SK-N-SH (cell line): ENCODE measurements at regions not wholly inside any gene's neighbourhood (a gene's known extent, or its start where the extent isn't known, plus 50 kb on each side); places are given as distances from the start of the nearest gene placed in this dataset.

Source experiments
- CTCF ChIA-PET: fragments of 300-600, 350-600 bp; formaldehyde crosslinking; extraction: SDS; loops from one replicate; lab custom pipeline; 2021; lab: Yijun Ruan, JAX
- POLR2A ChIA-PET: fragments of 350-600 bp; sonication (Branson Sonifier 250); formaldehyde crosslinking; extraction: SDS; loops from one replicate; lab custom pipeline; 2020; ENCODE audit warnings: antibody characterized with exemption, inconsistent platforms; lab: Yijun Ruan, JAX
- DNase-seq: peaks from one replicate; pipeline ENCODE4 v3.0.0; 2012
- H2AFZ ChIP-seq: fragments of 200-600 bp; sonication (generic); 2 replicates; pipeline ENCODE4 v1.8.1; 2016; ENCODE audit warnings: antibody characterized with exemption, mild to moderate bottlenecking, low read depth
- H3F3A ChIP-seq: fragments of 200-600 bp; sonication (generic); replicated peaks from 2 replicates; pipeline ENCODE3; 2016; ENCODE audit warnings: antibody characterized with exemption, mild to moderate bottlenecking; ENCODE audit not compliant: insufficient read depth
- H3K27ac ChIP-seq, 2 experiments: fragments of 200-500 bp in 1 of 2; fragments of 200-600 bp in 1 of 2; sonication (Bioruptor generic) in 1 of 2; sonication (generic), shearing (Covaris generic) in 1 of 2; 2 replicates each; pipeline versions ENCODE4 v1.5.1 to v1.6.1; 2014 to 2016; ENCODE audit warnings: low read depth in 2 of 2, inconsistent platforms in 1 of 2, low read length in 1 of 2, mild to moderate bottlenecking in 1 of 2, mixed read lengths in 1 of 2
- H3K27me3 ChIP-seq: fragments of 200-600 bp; sonication (generic), shearing (Covaris generic); 2 replicates; pipeline ENCODE4 v1.6.1; 2016; ENCODE audit warnings: mixed run types; ENCODE audit not compliant: insufficient read depth
- H3K36me3 ChIP-seq, 2 experiments: fragments of 200-500 bp in 1 of 2; fragments of 200-600 bp in 1 of 2; sonication (Bioruptor generic) in 1 of 2; sonication (generic) in 1 of 2; replicated peaks in 1 of 2; 2 replicates each; pipeline versions ENCODE3 to v1.5.1; 2014 to 2016; ENCODE audit warnings: low read length in 1 of 2, mild to moderate bottlenecking in 1 of 2; ENCODE audit not compliant: insufficient read depth in 2 of 2, control insufficient read depth in 1 of 2
- H3K4me1 ChIP-seq, 2 experiments: fragments of 200-500 bp in 1 of 2; fragments of 200-600 bp in 1 of 2; sonication (Bioruptor generic) in 1 of 2; sonication (generic), shearing (Covaris generic) in 1 of 2; 2 replicates each; pipeline versions ENCODE4 v1.5.1 to v1.6.1; 2014 to 2016; ENCODE audit warnings: low read depth in 1 of 2, low read length in 1 of 2, mixed run types in 1 of 2; ENCODE audit not compliant: insufficient read depth in 2 of 2, control insufficient read depth in 1 of 2
- H3K4me2 ChIP-seq: fragments of 200-600 bp; sonication (generic), shearing (Covaris generic); 2 replicates; pipeline ENCODE4 v1.6.1; 2017; ENCODE audit warnings: mixed run types
- H3K4me3 ChIP-seq, 2 experiments: fragments of 200-500 bp in 1 of 2; fragments of 200-600 bp in 1 of 2; sonication (Bioruptor generic) in 1 of 2; sonication (generic), shearing (Covaris generic) in 1 of 2; 2 replicates each; pipeline versions ENCODE4 v1.5.1 to v1.8.1; 2014 to 2016; ENCODE audit warnings: low read depth in 2 of 2, inconsistent platforms in 1 of 2, low read length in 1 of 2, mild to moderate bottlenecking in 1 of 2, mixed read lengths in 1 of 2, moderate library complexity in 1 of 2
- H3K79me2 ChIP-seq: fragments of 200-600 bp; sonication (generic); 2 replicates; pipeline ENCODE4 v1.8.1; 2017; ENCODE audit warnings: mild to moderate bottlenecking; ENCODE audit not compliant: insufficient read depth
- H3K9ac ChIP-seq: fragments of 200-600 bp; sonication (generic); 2 replicates; pipeline ENCODE4 v1.6.1; 2017; ENCODE audit warnings: mixed run types
- H3K9me2 ChIP-seq: fragments of 200-600 bp; sonication (generic); 2 replicates; pipeline ENCODE4 v1.6.1; 2017; ENCODE audit warnings: mixed run types
- H3K9me3 ChIP-seq: fragments of 200-600 bp; sonication (generic); 2 replicates; pipeline ENCODE4 v1.6.1; 2017; ENCODE audit warnings: mixed run types, mild to moderate bottlenecking, moderate library complexity
- H4K20me1 ChIP-seq: fragments of 200-600 bp; sonication (generic); 2 replicates; pipeline ENCODE4 v1.6.1; 2017; ENCODE audit warnings: mild to moderate bottlenecking, mixed run types; ENCODE audit not compliant: insufficient read depth
- CTCF ChIP-seq: fragments of 200-600 bp; sonication (generic); IDR thresholded peaks from 2 replicates; pipeline ENCODE4 v1.6.1; 2017; ENCODE audit warnings: antibody characterized with exemption, mild to moderate bottlenecking, moderate library complexity
- EP300 ChIP-seq, 2 experiments: IDR thresholded peaks; 2 replicates each; pipeline versions ENCODE4 v1.4.0 to v1.6.1; 2012; ENCODE audit warnings: borderline replicate concordance in 1 of 2, low read depth in 1 of 2, low read length in 1 of 2
- FOXJ3 ChIP-seq: sonication (generic); formaldehyde crosslinking; IDR thresholded peaks from 2 replicates; pipeline ENCODE4 v1.5.1; 2020; ENCODE audit warnings: mild to moderate bottlenecking, missing genetic modification reagents
- GATA2 ChIP-seq: sonication (generic); formaldehyde crosslinking; IDR thresholded peaks from 2 replicates; pipeline ENCODE4 v1.5.0; 2020; ENCODE audit warnings: mild to moderate bottlenecking, missing genetic modification reagents
- MEF2A ChIP-seq: IDR thresholded peaks from 2 replicates; pipeline ENCODE4 v1.4.0; 2012; ENCODE audit warnings: low read depth, borderline replicate concordance
- NFIC ChIP-seq: IDR thresholded peaks from 2 replicates; pipeline ENCODE4 v1.4.0; 2012; ENCODE audit warnings: borderline replicate concordance
- NRF1 ChIP-seq: IDR thresholded peaks from 2 replicates; pipeline ENCODE4 v1.6.1; 2012; ENCODE audit warnings: low read depth, mild to moderate bottlenecking, low read length
- POLR2AphosphoS5 ChIP-seq: IDR thresholded peaks from 2 replicates; pipeline ENCODE4 v1.6.1; 2012; ENCODE audit warnings: low read depth, low read length
- RAD21 ChIP-seq: IDR thresholded peaks from 2 replicates; pipeline ENCODE4 v1.6.1; 2012; ENCODE audit warnings: mild to moderate bottlenecking, low read length
- RXRA ChIP-seq: IDR thresholded peaks from 2 replicates; pipeline ENCODE4 v1.4.0; 2012; ENCODE audit warnings: low read depth, mild to moderate bottlenecking, borderline replicate concordance
- SIN3A ChIP-seq: IDR thresholded peaks from 2 replicates; pipeline ENCODE4 v1.6.1; 2012; ENCODE audit warnings: low read depth, mild to moderate bottlenecking, low read length, moderate library complexity, borderline replicate concordance
- SMC3 ChIP-seq: IDR thresholded peaks from 2 replicates; pipeline ENCODE4 v1.6.1; 2012; ENCODE audit warnings: low read depth, low read length, improper control_type of control experiment
- TCF12 ChIP-seq: IDR thresholded peaks from 2 replicates; pipeline ENCODE4 v1.4.0; 2012
- WGBS: methylation state at CpG from one replicate; pipeline ENCODE4 v1.1.6; 2017; ENCODE audit warnings: low lambda C conversion rate; 5-methylcytosine and 5-hydroxymethylcytosine counted together
- TF ChIP-seq, protein P1 (sequence below): IDR thresholded peaks from 2 replicates; pipeline ENCODE4 v1.4.0; 2012; ENCODE audit warnings: low read depth
- TF ChIP-seq, protein P2 (sequence below): IDR thresholded peaks from 2 replicates; pipeline ENCODE4 v1.4.0; 2012; ENCODE audit warnings: low read depth, borderline replicate concordance
- TF ChIP-seq, protein P3 (sequence below): IDR thresholded peaks from 2 replicates; pipeline ENCODE4 v1.4.0; 2012; ENCODE audit warnings: low read depth, borderline replicate concordance

- H3K9ac ChIP-seq: no peak overlapping the region
- no peak for DNase-seq
- H3K27me3 ChIP-seq: no peaks in the 10 kb centered on the region
- H3F3A ChIP-seq: no peaks in the 10 kb centered on the region
- ChIA-PET CTCF (interaction anchor here (0.9 kb wide), 1 partner anchor 19 kb away, joined by 3 read pairs; no protein-coding TSS in a partner anchor), POLR2A (no interaction called here)
- H3K4me3 ChIP-seq: no peak overlapping the region
- TF ChIP-seq, protein P1, sequence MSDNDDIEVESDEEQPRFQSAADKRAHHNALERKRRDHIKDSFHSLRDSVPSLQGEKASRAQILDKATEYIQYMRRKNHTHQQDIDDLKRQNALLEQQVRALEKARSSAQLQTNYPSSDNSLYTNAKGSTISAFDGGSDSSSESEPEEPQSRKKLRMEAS: no peak
- TF ChIP-seq NFIC (no peak), GATA2 (CRISPR knock-in tag) (no peak), EP300 (IDR thresholded peaks at IDR 0.05; ENCODE audit: borderline replicate concordance in 1 of 2, low read depth in 1 of 2, low read length in 1 of 2) (no peak), MEF2A (no peak), FOXJ3 (CRISPR knock-in tag) (no peak), POLR2AphosphoS5 (no peak), SMC3 (no peak), SIN3A (no peak), RAD21 (no peak)
- TF ChIP-seq, protein P2, sequence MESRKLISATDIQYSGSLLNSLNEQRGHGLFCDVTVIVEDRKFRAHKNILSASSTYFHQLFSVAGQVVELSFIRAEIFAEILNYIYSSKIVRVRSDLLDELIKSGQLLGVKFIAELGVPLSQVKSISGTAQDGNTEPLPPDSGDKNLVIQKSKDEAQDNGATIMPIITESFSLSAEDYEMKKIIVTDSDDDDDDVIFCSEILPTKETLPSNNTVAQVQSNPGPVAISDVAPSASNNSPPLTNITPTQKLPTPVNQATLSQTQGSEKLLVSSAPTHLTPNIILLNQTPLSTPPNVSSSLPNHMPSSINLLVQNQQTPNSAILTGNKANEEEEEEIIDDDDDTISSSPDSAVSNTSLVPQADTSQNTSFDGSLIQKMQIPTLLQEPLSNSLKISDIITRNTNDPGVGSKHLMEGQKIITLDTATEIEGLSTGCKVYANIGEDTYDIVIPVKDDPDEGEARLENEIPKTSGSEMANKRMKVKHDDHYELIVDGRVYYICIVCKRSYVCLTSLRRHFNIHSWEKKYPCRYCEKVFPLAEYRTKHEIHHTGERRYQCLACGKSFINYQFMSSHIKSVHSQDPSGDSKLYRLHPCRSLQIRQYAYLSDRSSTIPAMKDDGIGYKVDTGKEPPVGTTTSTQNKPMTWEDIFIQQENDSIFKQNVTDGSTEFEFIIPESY: no peak
- TF ChIP-seq, protein P3, sequence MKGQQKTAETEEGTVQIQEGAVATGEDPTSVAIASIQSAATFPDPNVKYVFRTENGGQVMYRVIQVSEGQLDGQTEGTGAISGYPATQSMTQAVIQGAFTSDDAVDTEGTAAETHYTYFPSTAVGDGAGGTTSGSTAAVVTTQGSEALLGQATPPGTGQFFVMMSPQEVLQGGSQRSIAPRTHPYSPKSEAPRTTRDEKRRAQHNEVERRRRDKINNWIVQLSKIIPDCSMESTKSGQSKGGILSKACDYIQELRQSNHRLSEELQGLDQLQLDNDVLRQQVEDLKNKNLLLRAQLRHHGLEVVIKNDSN: no peak
- H3K36me3 ChIP-seq: no peaks in the 10 kb centered on the region
- no peaks in the 10 kb centered on the region for H3K9me3 ChIP-seq
- H3K4me2 ChIP-seq: no peak overlapping the region
- no peaks in the 10 kb centered on the region for H4K20me1 ChIP-seq
- H3K4me1 ChIP-seq: no peaks in the 10 kb centered on the region
- no peaks in the 10 kb centered on the region for H3K9me2 ChIP-seq
- H3K27ac ChIP-seq: no peak overlapping the region
- WGBS: 13% methylated on average over 3 of the region's 3 CpGs
- H3K79me2 ChIP-seq: no peaks in the 10 kb centered on the region
- H2AFZ ChIP-seq: no peak overlapping the region
Measured at GRCh38 chr4:59838236-59838635, 1361.9 kb upstream of the ADGRL3 start.

GRCh38 chr4:59841698-59842097, 1358.4 kb upstream of the ADGRL3 start:
- H3K4me2 ChIP-seq: no peak overlapping the region
- H3K79me2 ChIP-seq: no peaks in the 10 kb centered on the region
- WGBS: 72% methylated on average over 1 of the region's 1 CpG
- H3F3A ChIP-seq: no peaks in the 10 kb centered on the region
- POLR2A ChIA-PET: no interaction called here
- TF ChIP-seq RXRA: no peak
- TF ChIP-seq TCF12: no peak
- no peak for TF ChIP-seq SIN3A
- no peak for TF ChIP-seq CTCF
- no peak for TF ChIP-seq SMC3
- no peak for TF ChIP-seq NRF1
- no peaks in the 10 kb centered on the region for H3K4me1 ChIP-seq
- DNase-seq: no peak
- no peaks in the 10 kb centered on the region for H3K36me3 ChIP-seq
- H3K27ac ChIP-seq: no peak overlapping the region
- no peak overlapping the region for H2AFZ ChIP-seq
- H3K9me3 ChIP-seq: no peaks in the 10 kb centered on the region
- H4K20me1 ChIP-seq: no peaks in the 10 kb centered on the region
- no peaks in the 10 kb centered on the region for H3K9me2 ChIP-seq
- CTCF ChIA-PET: interaction anchor here (0.7 kb wide), 2 partner anchors 9 to 11 kb away, joined by 3 read pairs; no protein-coding TSS in a partner anchor
- H3K9ac ChIP-seq: no peak overlapping the region
- H3K27me3 ChIP-seq: no peaks in the 10 kb centered on the region
- H3K4me3 ChIP-seq: no peak overlapping the region
